GM19372 (cell line): ENCODE measurements at regions not wholly inside any gene's neighbourhood (a gene's known extent, or its start where the extent isn't known, plus 50 kb on each side); places are given as distances from the start of the nearest gene placed in this dataset.
"Not testable (repeated sequence)": the region's sequence is repeated elsewhere in the genome, so short reads cannot be mapped to it uniquely, and the experiment has no call there.

Experiments
- ATAC-seq: cut with Tn5 transposase; IDR thresholded peaks from one replicate; pipeline ENCODE4 v1.9.1; 2021; ENCODE audit warnings: mild to moderate bottlenecking, low read depth, moderate library complexity; ENCODE audit not compliant: unreplicated experiment

GRCh38 chr3:103295974-103296570, 861.3 kb downstream of the ZPLD1 start:
- ATAC-seq, result no peak

DNA sequence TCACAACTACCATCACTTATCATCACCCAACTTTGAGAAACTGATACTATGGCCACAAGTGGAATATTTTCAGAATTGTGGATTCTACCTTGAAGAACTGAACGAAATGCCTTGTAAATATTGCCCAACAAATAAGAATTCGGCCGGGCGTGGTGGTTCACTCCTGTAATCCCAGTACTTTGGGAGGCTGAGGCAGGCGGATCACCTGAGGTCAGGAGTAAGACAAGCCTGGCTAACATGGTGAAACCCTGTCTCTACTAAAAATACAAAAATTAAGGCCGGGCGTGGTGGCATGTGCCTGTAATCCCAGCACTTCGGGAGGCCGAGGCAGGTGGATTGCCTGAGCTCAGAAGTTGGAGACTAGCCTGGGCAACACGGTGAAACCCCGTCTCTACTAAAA, 862.7 kb downstream of the ZPLD1 start:
- not testable (repeated sequence) for ATAC-seq

DNA sequence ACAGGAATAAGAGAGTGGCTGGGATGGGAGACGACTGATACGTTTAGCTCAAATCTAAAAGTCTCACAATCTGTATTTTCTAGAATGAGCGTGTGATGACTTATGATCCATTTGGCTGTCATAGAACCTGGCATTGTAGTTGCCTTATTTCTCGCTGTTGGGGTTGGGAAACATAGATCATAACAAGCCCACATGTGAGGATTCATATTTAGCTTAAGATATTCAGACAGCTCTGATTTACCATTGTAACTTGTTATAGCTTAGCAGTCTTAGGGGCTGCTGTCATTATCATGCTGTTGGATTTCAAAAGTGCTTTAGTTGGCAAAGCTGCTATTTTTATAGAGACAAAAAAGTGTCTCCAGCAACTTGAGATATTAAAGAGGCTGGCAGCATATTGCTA, 871.3 kb downstream of the ZPLD1 start:
- no peak for ATAC-seq

DNA sequence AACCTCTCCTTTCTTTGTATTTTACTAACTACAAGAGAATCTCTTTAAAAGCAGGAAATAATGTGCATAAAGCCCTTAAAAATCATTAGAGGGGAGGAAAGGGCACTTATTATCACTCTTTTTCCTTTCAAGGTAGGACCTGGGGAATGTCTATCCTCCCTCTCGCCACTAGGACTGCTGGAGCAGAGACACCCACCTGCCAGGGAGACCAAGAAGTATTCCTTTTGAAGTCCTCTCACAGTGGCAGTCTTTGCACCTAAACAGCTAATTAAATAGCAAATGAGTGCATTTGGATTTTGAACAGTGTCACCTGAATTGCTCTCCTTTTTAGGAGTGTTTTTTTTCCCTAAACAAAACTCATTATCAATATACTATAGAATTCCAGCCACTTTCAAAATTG, 874.1 kb downstream of the ZPLD1 start:
- no peak for ATAC-seq

DNA sequence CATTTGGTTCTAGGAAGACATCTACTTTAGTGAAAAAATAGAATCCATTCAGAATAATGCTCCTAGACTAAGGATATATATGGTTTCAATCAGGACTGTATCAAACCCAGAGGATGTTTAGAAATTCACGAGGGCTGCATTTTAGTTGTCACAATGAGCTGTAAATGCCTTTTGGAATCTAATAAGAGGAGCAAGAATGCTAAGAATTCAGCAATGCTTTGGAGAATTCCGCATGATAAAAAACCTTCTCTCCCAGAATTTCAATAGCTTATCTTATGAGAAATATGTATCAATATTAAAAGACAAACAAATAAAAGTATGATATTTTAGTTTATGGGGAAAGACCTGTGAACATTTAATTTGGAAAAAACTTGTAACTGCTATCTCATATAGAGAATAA, 885.1 kb downstream of the ZPLD1 start:
- ATAC-seq, result no peak

GRCh38 chr3:103337179-103337845, 902.5 kb downstream of the ZPLD1 start:
- ATAC-seq, result no peak

- no peak for ATAC-seq
Observed at GRCh38 chr3:103341078-103341606, 906.3 kb downstream of the ZPLD1 start.

GRCh38 chr3:103342205-103342731, 907.5 kb downstream of the ZPLD1 start:
- no peak for ATAC-seq

DNA sequence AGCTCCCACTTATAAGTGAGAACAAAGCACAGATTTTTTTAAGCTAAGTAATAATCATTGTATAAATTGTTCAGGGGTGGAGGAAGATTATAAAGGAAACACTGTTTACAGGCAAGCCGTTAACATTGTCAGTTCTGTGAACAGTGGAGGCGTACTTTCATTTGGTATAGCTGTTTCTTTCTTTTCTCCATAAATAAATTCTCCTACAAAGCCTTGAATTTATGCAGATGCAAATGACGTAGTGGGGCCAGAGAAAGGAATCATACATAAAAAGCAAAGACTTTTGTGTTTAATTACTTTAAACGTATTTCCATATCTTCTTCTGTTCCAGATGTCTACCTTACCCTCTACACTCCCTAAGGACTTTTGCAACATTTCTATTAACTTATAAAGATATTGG, 914.9 kb downstream of the ZPLD1 start:
- no peak for ATAC-seq

GRCh38 chr3:103365467-103365866, 930.7 kb downstream of the ZPLD1 start:
- no peak for ATAC-seq

- ATAC-seq, result no peak
Observed at GRCh38 chr3:103367481-103367880, 932.7 kb downstream of the ZPLD1 start.

- no peak for ATAC-seq
Observed at GRCh38 chr3:103371411-103371810, 936.6 kb downstream of the ZPLD1 start.

DNA sequence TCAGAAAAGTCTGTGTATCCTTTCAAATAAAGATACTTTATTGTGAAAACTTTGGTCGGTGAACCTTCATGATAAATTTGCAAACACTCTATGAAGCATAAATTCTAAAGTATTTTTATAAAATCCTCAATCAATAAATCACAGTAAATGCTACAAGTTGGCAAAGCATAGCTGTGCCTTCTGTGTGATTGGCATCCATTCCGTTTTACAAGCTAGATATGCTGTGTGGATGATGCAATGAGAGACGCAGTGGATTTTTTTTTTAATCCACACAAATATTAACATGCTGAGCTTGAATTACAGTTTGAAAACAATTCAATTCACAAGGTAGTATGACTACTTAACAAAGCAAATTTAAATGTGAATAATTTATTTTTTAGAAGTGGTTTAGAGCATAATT, 937.2 kb downstream of the ZPLD1 start:
- no peak for ATAC-seq

GRCh38 chr3:103380391-103380790, 945.6 kb downstream of the ZPLD1 start:
- no peak for ATAC-seq

DNA sequence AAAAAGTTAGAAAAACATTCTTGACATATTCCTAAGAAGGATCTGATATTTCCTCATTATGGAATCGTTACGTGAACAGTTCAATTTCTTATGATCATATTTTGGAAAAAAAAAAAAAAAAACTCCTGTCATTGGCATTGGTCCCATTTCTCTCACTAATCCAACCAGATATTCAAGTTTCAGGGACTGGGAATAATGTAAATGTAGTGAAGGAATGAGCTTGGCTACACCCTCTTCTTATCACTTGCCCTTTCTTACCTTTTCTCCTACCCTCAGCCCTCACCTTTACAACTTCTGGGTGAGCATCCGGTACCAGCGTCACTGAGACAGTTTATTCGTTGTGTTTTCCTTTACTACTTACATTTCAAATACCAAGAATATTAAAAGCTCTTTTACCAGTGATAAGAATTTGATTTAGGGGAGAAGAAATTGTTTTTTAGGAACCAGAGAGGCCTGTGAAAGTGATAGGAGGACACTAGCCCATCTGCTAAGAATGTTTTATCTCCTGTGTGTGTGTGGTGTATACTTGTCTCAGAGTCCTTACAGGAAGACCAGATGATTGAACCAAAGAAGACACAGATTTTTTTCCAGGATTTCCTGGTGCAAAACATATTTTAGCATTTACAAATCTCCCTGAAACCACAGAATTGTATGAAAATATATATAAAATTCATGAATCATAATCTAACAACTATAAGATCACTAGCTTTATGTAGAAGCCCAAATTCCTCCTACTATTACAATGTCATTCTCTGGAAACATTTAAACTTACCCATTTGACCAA, 946.7 kb downstream of the ZPLD1 start:
- no peak for ATAC-seq

DNA sequence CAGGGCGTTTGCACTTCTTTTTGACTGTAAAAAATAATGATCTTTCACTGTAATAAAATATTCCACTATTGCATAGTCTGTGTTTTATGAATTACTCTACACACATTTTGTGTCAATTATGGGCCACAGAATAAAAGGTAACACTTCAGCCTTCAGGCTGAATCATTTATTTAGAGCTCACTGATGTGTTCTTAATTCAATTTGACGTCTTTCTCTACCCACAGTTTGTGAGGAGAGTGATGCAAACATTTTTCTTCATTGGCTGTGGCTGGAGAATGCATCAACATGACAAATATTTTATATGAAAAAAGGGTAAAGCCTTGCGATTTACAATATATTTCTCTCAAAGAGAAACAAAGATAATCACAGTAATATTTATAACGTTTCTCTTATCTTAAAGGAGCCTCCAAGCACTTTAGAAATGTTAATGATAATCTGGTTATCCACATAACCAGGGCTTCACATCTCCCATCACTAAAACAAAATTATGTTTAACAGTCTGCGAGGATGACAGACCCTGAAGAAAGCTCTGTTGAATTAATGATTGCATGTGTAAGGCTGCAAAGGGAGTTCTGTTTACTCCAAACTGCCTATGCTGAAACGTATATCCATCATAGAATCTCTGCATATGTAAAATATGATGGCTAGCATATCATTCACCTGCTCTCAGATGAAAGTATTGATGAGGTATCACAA, 951.3 kb downstream of the ZPLD1 start:
- ATAC-seq, result no peak

- ATAC-seq, result no peak
Observed at GRCh38 chr3:103388214-103388613, 953.4 kb downstream of the ZPLD1 start.

DNA sequence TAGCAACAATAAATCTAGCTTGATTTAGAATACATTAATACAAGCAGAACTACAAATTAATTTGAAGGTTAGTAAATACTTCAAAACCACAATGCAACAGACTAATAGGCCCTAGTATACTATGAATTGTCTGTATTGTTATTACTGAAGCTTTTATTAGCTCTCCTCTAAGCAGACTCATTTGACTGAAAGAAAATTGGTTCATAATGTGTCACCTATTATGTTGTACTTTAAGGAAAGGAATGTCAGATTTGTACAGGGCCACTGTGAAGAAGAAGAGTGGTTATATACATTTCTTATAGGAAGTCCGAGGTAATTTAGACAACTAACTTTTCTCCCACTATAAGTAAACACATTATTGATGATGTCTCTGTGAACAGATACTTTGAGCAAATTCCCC, 954.5 kb downstream of the ZPLD1 start:
- no peak for ATAC-seq

GRCh38 chr3:103393395-103394186, 958.8 kb downstream of the ZPLD1 start:
- ATAC-seq, result no peak

DNA sequence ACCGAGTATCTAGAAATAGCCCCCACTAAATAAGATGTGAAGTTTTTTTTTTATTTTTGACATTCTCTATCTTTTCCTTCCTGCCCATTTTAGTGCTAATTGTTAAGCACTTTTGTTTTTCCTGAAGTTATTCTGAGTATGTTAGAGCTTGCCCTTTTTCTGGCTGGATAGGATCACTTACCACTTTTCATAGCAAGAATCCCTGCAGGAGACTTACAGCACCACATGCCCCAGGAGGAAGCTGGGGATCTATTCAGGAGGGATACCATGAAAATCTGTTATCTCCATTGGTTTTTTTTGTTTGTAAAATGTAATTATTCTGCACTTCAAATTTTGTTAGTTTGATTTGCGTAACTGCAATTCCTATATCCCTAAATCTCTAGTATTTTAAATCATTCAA, 968.4 kb downstream of the ZPLD1 start:
- ATAC-seq, result no peak
